SIG-M5 (cell line): ENCODE measurements at regions not wholly inside any gene's neighbourhood (a gene's known extent, or its start where the extent isn't known, plus 50 kb on each side); places are given as distances from the start of the nearest gene placed in this dataset.
"Not testable (repeated sequence)": the region's sequence is repeated elsewhere in the genome, so short reads cannot be mapped to it uniquely, and the experiment has no call there.

Experiments
- DNase-seq: peaks from one replicate; lab custom pipeline; 2025; lab: John Stamatoyannopoulos, UW

- no peak for DNase-seq
These were observed 75.3 kb downstream of the TMEM167A start for GRCh38 chr5:83001796-83002381.

DNA sequence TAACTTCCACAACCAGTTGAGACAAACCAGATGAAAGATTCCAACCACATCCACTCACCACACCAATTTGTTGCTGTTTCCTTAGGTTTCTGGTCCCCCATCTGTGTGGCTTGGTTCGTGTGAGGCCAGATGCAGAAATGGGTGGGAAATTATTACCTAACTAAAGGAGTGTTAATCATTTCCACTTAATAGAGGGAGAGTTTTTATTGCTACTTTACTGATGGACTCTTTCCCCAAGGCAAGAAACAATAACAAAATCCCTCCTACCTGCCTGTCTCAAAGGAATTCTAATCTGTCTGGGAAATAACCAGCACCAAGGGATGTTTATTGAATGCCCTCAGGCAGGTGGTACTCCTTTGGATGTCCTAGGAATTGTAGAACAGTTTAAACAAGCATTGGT is 76.3 kb downstream of the TMEM167A start:
- no peak for DNase-seq

DNA sequence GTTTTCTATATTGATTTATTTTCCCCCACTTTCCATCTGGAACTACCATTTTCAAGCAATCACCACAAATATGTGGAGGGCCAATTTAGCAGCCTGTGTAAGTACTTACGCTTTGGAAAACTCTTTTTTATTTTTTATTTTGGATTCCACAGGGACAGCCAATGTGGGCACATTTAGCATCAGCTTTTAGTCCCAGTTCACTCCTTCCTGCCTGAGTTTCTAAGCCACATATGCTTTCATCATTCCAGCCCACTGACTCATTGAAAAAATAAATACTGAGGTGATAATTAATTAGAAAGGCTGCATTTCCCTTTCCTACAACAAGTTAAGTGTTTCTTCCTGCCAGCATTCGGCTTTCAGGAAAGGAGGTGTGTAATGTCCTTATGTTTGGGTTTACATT is 76.8 kb downstream of the TMEM167A start:
- no peak for DNase-seq

GRCh38 chr5:82993416-82993815 is 83.8 kb downstream of the TMEM167A start:
- DNase-seq: no peak

GRCh38 chr5:82992646-82993045 is 84.5 kb downstream of the TMEM167A start:
- DNase-seq: no peak

DNA sequence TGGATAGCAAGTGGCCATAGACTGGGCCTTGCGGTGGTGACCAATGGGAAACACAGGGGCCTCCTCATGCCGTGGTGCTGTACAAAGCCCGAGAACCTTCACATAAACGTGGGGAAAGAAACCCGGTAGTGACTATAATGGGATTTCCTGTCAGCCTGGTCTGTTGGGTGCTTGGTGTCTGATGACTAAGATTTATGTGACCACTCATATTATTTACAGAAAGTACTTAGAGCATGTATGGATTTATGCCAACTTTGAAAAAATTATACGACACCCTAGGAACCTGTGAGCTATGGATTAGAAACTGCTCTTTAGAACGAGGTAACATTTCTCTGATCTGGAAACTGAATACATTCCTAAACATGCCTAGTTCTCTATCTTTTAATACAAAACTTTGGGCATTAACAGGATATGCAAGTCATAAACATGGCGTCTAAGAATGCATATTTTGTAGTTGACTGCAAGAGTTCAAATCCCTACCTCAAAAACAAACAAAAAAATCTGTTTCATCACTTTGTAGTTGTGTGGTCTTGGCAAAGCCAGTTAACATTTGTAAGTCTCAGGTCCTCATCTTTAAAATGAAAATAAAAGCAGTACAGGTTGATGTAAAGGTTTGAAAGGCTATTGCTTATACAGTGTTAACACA is 85.4 kb downstream of the TMEM167A start:
- no peak for DNase-seq

DNA sequence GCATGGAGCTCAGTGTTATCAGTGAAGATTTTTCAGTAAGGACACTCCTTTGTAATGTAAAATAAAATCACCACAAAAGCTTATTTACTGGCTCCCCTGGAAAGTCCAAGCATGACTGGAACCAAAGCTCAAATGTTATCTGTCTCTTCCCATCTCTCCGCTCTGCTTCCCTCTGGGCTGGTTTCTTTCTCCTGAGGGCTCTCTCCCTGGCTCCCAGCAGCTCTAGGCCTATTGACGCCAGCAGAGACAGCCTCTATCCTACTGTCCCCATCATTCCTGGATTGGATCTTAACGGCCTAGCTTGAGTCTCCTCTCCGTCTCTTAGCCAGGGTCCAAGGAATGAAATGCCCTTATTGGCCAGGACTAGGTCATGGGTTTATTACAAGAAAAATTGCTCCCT is 86.1 kb downstream of the TMEM167A start:
- no peak for DNase-seq

- no peak for DNase-seq
These were observed 90.0 kb downstream of the TMEM167A start for GRCh38 chr5:82987188-82987587.

GRCh38 chr5:82986404-82986803 is 90.8 kb downstream of the TMEM167A start:
- DNase-seq: no peak

DNA sequence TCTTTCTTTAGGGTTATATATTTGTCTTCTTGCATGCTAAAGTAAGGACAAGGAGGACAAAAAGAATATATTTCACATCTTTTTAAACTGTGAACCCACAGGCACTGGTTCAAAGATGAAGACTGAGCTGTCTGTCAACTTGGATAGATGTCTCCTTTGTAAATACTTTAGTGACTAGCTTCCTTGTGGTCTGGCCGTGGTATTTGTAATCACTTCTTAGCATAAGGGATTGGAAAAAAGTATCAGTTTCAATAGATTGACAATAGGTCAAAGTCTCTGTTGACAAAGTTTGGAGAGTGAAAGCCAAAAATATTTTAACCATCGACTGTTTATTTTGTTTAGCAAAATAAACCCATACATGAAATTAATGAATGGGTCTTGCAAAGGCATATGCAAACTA is 91.4 kb downstream of the TMEM167A start:
- DNase-seq: no peak

- no peak for DNase-seq
These were observed 92.1 kb downstream of the TMEM167A start for GRCh38 chr5:82984786-82985735.

DNA sequence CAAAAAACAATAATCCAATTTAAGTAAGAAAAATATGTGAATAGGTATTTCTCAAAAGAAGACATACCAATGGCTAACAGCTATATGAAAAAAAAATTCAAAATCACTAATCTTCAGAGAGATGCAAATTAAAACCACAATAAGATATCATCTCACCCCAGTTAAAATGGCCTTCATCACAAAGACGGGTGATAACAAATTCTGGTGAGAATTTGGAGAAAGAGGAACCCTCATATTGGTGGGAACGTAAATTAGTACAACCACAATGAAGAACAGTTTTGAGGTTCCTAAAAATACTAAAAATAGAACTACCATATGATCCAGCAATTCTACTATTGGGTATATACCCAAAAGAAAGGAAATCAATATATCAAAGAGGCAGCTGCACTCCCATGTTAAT is 94.3 kb downstream of the TMEM167A start:
- no peak for DNase-seq

- DNase-seq: not testable (repeated sequence)
These were observed 100.3 kb downstream of the TMEM167A start for GRCh38 chr5:82976887-82977286.

DNA sequence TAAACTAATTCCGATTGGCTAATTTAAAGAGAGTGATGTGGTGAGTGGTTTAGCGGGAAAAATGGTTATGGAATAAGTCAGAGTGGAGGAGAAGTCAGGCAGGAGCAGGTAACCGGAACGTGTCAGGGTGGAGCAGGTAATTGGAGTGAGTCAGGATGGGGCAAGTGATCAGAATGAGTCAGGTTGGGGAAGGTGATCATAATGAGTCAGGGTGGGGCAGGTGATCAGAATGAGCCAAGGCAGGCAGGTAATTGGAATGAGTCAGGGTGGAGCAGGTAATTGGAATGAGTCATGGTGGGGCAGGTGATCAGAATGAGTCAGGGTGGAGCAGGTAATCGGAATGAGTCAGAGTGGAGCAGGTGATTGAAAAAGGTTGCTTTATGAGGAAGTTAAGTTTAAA is 101.4 kb downstream of the TMEM167A start:
- DNase-seq: no peak

DNA sequence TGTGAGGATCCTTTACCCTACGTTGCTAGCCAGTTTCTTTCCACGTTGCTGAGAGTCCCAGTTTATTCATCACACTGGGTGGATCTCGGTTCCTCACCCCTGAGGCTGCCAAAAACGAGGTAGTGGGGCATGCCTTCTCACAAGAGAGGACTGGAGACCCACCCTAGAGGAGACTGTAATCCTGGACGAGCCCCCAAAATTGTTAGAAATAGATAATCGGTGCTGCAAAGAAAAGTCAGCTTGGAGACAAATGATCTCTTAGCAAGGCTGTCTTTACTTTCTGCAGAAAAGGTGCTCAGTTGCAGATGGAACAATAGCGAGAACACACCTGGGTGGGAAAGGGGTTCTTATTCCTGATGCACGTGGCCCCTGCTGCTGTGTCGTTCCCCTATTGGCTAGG is 101.8 kb downstream of the TMEM167A start:
- DNase-seq: no peak

DNA sequence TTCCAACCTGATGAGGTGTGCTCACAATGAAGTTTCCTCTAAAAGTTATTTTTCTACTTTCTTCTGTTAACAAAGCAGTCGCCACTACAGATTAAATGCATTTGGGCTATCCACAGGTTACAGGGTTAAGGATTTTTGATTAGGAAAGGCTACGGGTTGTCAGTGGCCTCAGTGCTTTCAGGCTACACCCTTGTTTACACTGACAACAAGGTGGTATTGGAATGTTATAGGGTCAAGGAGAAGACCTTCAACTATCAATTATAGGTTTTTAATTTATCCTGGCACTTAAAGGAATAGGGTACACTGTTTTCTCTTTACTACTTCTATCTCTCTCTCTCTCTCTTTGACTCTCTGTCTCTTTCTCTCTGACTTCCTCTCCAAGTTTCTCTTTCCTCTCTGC is 102.8 kb downstream of the TMEM167A start:
- not testable (repeated sequence) for DNase-seq

DNA sequence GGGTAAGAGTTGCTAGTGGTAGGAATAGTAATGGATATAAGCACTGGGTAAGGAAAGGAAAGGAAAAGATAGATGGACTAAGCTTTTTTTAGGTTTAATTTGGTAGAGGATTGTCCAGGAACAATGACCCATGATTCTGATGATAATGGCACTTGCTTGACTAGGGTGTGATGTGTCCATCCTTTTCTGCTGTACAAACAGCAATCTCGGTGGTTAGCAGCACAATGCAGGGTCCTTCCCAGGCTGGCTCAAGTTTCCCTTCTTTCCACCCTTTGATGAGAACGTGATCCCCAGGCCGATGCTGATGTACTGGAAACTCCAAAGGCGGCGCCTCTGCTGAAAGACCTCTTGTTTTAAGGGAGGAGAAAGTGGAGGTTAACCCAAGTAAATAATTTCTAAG is 105.3 kb downstream of the TMEM167A start:
- DNase-seq: no peak

DNA sequence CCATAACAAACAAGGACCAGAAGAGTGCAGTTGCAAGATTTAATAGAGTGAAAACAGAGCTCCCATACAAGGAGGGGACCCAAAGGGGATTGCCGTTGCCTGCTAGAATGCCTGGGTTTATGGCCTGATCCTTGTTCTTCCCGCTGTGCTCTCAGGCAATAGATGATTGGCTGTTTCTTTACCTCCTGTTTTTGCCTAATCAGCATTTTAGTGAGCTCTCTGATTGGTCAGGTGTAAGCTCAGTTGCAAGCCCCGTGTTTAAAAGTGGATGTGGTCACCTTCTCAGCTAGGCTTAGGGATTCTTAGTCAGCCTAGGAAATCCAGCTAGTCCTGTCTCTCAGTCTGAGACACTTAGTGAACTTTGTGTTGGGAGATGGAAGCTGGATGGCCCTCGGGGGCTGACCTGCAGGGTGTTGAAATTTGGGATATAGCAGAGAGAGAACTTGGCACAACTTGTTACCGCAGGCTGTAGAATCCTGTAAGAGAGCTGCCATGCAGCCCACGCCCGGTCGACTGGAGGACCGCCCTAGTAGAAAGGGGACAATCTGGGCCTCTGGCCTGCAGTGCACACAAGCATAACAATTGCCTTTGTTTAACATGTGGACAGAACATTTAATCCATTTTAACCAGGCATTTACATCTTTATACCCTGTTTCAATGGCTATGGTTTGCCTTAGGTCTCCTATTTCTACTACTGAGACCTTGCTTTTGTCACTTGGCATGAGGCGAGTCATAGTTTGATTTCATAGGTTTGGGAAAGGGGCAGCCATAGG is 106.0 kb downstream of the TMEM167A start:
- DNase-seq: not testable (repeated sequence)

- DNase-seq: not testable (repeated sequence)
These were observed 107.8 kb downstream of the TMEM167A start for GRCh38 chr5:82969221-82969976.

DNA sequence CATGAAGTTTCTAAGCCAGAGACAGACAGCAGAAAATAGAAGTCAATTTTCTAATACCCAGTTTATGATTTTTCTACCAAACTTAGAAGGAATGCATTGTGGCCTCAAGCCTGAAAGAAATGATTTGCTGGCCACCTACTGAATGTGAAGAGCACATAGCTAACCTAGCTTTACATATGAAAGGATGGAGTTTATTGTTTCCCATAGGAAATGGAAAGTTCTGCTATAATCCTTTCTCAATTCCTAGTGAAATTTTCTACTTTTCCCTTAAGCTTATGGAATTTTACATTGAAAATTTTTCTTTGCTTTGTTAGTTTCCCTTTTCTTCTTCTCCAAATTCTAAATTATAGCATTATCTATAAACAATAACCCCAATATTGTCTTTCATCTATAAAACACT is 110.1 kb downstream of the TMEM167A start:
- DNase-seq: no peak

- DNase-seq: no peak
These were observed 117.7 kb downstream of the TMEM167A start for GRCh38 chr5:82959466-82959865.
